Testis (tissue), 2 donors: ENCODE measurements at regions not wholly inside any gene's neighbourhood (a gene's known extent, or its start where the extent isn't known, plus 50 kb on each side); places are given as distances from the start of the nearest gene placed in this dataset.

ENCODE experiments used
- DNase-seq: peaks from one replicate; pipeline ENCODE4 v3.0.0-alpha.2; 2019
- H3K27ac ChIP-seq, 2 donors: fragments of 200-600 bp; sonication (generic); one replicate each; pipeline ENCODE4 v1.5.1; 2019
- H3K27me3 ChIP-seq: fragments of 200-600 bp; sonication (generic); one replicate; pipeline ENCODE4 v1.5.1; 2019
- H3K36me3 ChIP-seq: fragments of 200-600 bp; sonication (generic); one replicate; pipeline ENCODE4 v1.5.1; 2017; ENCODE audit warnings: low read depth; ENCODE audit errors: missing control alignments
- H3K4me1 ChIP-seq: fragments of 200-600 bp; sonication (generic); one replicate; pipeline ENCODE4 v1.5.1; 2019
- H3K4me3 ChIP-seq, 2 donors: fragments of 200-600 bp; sonication (generic); one replicate each; pipeline ENCODE4 v1.5.1; 2017 to 2019
- H3K9me3 ChIP-seq: fragments of 200-600 bp; sonication (generic); one replicate; pipeline ENCODE4 v1.5.1; 2017
- POLR2A ChIP-seq: fragments of 450-650 bp; IDR thresholded peaks from one replicate; pipeline ENCODE4 v1.6.1; 2017; ENCODE audit warnings: antibody characterized with exemption, mild to moderate bottlenecking, moderate library complexity
- WGBS, 2 donors: methylation state at CpG; one replicate each; pipeline ENCODE4 v1.1.5; 2018; 5-methylcytosine and 5-hydroxymethylcytosine counted together
- intact Hi-C: fragments of 100-400 bp; cut with DNase I; formaldehyde crosslinking; loops from one replicate; pipeline ENCODE4 v1.15.1; 2023; ENCODE audit warnings: low total_unique reads
- TF ChIP-seq, protein P1 (sequence below), 3 experiments: fragments of 450-650 bp in 2 of 3; fragments of 200-600 bp in 1 of 3; sonication (generic) in 1 of 3; IDR thresholded peaks; one replicate each; pipeline ENCODE4 v1.5.1; 2016 to 2019; ENCODE audit warnings: antibody characterized with exemption in 3 of 3, mild to moderate bottlenecking in 2 of 3, moderate library complexity in 1 of 3

DNA sequence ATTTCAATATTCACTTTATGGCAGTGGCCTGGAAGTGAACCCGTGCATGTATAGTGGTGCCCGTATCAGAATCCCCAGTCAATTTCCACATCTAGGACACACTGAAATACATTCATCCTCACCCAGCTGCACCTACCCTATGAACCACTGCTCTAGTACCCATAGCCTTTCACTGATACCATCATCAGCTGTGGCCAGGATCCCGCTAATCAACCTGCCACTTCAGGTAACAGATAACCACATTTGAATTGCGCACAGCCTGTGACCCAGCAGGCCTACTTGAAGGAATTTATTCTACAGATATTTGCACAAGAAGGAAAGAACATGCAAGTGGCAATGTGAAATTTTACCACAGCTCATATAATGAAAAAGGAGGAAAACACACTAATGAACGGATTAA, 161.0 kb upstream of the CCDC54 start:
- H3K27ac ChIP-seq = no peak overlapping the region
- 93 to 95% methylated on average over 5 of the region's 5 CpGs for WGBS, 2 donors
- TF ChIP-seq POLR2A = no peak

DNA sequence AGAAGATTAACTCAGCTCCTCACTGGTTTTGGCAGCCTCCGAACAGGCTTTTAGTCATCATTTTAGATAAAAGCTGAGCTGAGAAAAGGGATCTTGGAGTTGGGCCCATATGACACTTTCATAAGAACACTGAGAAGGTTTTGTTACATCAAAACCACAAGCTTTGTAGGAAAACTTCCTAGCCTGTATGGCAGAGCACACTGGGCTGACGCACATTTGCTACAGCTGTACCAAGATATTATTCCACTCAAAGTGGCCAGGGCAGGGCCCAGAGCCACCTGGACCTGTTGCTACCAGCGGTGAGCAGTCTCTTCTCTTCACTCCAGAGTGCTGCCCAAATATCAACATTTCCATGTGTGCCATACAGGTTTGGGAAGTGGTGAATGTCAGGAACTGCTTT, 160.5 kb upstream of the CCDC54 start:
- H3K36me3 ChIP-seq = no peaks in the 10 kb centered on the region
- H3K4me3 ChIP-seq = no peak overlapping the region
- peak overlapping the region in 1 of 2 donors; percentile 38 for H3K27ac ChIP-seq
- intact Hi-C loops = no loop called here
- DNase-seq = peak; percentile 48
- 48 to 50% methylated on average over 3 of the region's 3 CpGs for WGBS, 2 donors
- peaks cover 14% of the 10 kb centered on the region for H3K4me1 ChIP-seq
- no peaks in the 10 kb centered on the region for H3K27me3 ChIP-seq
- TF ChIP-seq, protein P1, sequence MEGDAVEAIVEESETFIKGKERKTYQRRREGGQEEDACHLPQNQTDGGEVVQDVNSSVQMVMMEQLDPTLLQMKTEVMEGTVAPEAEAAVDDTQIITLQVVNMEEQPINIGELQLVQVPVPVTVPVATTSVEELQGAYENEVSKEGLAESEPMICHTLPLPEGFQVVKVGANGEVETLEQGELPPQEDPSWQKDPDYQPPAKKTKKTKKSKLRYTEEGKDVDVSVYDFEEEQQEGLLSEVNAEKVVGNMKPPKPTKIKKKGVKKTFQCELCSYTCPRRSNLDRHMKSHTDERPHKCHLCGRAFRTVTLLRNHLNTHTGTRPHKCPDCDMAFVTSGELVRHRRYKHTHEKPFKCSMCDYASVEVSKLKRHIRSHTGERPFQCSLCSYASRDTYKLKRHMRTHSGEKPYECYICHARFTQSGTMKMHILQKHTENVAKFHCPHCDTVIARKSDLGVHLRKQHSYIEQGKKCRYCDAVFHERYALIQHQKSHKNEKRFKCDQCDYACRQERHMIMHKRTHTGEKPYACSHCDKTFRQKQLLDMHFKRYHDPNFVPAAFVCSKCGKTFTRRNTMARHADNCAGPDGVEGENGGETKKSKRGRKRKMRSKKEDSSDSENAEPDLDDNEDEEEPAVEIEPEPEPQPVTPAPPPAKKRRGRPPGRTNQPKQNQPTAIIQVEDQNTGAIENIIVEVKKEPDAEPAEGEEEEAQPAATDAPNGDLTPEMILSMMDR (IDR thresholded peaks at IDR 0.05) = no peak
- TF ChIP-seq POLR2A = no peak
- H3K9me3 ChIP-seq = no peaks in the 10 kb centered on the region

More for the DNA sequence above, 161.0 kb upstream of the CCDC54 start:
- H3K4me3 ChIP-seq = no peak overlapping the region
- H3K27me3 ChIP-seq = no peaks in the 10 kb centered on the region
- H3K4me1 ChIP-seq = peaks cover 14% of the 10 kb centered on the region
- no peaks in the 10 kb centered on the region for H3K36me3 ChIP-seq
- no peak for DNase-seq
- intact Hi-C loops = no loop called here
- H3K9me3 ChIP-seq = no peaks in the 10 kb centered on the region

DNA sequence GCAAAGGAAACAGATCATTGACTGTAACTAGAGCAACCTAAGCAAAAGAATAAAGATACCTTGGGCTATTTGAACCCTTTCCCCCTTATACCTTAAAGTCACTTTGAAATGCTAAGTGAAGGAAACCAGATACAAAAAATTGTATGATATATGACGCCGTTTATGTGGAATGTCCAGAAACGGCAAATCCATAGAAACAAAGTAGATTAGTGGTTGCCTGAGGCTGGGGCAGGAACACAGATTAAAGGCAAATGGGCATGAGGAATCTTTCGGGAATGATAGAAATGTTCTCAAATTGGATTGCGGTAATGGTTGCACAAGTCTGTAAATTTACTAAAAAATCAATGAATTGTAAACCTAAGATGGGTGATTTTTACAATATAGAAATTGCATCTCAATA, 160.1 kb upstream of the CCDC54 start:
- H3K27me3 ChIP-seq = no peaks in the 10 kb centered on the region
- DNase-seq = no peak
- peaks cover 14% of the 10 kb centered on the region for H3K4me1 ChIP-seq
- TF ChIP-seq, protein P1 (IDR thresholded peaks at IDR 0.05) = no peak
- no peak for TF ChIP-seq POLR2A
- no peaks in the 10 kb centered on the region for H3K36me3 ChIP-seq
- H3K9me3 ChIP-seq = no peaks in the 10 kb centered on the region
- WGBS, 2 donors = 87 to 88% methylated on average over 5 of the region's 5 CpGs
- intact Hi-C loops = no loop called here
- peak overlapping the region in 1 of 2 donors; percentile 38 for H3K27ac ChIP-seq
- H3K4me3 ChIP-seq = no peak overlapping the region

DNA sequence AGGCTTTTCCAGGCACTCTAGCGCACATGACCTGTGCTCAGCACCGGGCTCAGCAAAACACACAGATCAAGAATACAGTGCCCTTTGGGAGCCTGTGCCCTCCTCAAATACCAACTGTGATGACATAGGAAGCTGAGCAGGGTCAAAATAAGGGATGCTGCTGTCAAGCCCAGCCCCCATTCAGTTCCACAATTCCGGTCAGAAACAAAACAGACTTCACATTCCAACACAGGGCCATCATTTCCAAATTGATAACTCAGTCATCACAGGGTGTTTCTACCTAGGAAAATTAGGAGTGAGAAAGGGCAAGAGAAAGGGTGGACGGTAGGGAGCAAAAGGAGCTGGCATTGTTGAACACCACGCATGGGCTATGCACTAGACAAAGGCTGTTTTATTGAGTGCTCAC, 158.4 kb upstream of the CCDC54 start:
- no peak for DNase-seq
- WGBS, 2 donors = 72 to 82% methylated on average over 5 of the region's 5 CpGs
- Histone ChIP-seq H3K4me3 (no peak overlapping the region), H3K27ac (no peak overlapping the region), H3K9me3 (no peaks in the 10 kb centered on the region), H3K27me3 (no peaks in the 10 kb centered on the region), H3K36me3 (no peaks in the 10 kb centered on the region), H3K4me1 (no peaks in the 10 kb centered on the region)
- no peak for TF ChIP-seq POLR2A
- TF ChIP-seq, protein P1 (IDR thresholded peaks at IDR 0.05) = no peak
- intact Hi-C loops = no loop called here

DNA sequence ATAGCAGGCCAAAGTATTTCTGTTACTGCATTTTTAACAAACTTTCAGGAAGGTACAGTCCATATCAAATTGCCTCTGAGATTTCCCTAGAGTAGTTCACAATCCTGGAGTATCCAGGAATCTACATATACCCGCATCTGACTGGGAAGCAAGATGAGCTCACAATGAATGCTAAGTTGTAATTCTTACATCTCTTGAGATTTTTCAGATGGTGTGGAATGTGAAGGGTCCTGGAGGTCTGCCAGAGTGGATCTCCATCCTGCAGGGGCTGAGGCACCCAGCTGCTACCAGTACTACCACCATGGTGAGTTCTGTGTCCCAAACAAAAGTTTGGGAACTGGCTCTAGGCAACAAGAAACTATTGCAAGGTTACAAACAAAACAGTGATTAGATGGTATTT, 156.7 kb upstream of the CCDC54 start:
- Histone ChIP-seq H3K4me1 (no peaks in the 10 kb centered on the region), H3K9me3 (no peaks in the 10 kb centered on the region), H3K27me3 (no peaks in the 10 kb centered on the region), H3K36me3 (no peaks in the 10 kb centered on the region), H3K27ac (no peak overlapping the region), H3K4me3 (no peak overlapping the region)
- intact Hi-C loops = no loop called here
- DNase-seq = no peak
- TF ChIP-seq, protein P1 (IDR thresholded peaks at IDR 0.05) = no peak
- no peak for TF ChIP-seq POLR2A
- 96 to 100% methylated on average over 1 of the region's 1 CpG for WGBS, 2 donors
